Stimulated activated CD8-positive, alpha-beta memory T cell treated with anti-CD3 and anti-CD28 coated beads, Interleukin-2, amount 100 ng/mL, for 1 hour (primary cell): ENCODE measurements at regions not wholly inside any gene's neighbourhood (a gene's known extent, or its start where the extent isn't known, plus 50 kb on each side); places are given as distances from the start of the nearest gene placed in this dataset.

Source experiments
- DNase-seq, 2 donors: peaks; one replicate each; pipeline ENCODE4 v3.0.0-alpha.2; 2020; ENCODE audit warnings: low read depth in 2 of 2

DNA sequence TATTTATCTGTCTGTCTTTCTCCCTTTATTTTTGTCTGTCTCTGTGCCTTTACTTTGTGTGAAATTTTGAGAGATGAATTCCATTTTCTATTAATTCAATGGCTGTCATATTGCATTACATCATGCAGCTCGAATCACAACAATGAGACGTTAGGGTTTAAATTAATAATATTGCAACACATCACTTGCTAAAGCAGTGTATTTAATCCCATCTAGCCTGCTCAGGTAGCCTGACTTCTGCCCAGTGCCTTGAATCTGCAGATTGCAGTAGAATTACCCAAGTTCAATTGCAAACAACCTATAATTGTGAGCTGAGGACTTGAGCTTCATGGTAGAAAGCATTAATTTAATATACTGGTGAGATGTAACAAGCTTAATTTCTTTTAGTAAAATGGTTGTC is 235.7 kb upstream of the TSHZ2 start:
- no peak for DNase-seq

GRCh38 chr20:52731093-52731492 is 241.1 kb upstream of the TSHZ2 start:
- DNase-seq: no peak

- no peak for DNase-seq
These were observed 244.3 kb upstream of the TSHZ2 start for GRCh38 chr20:52727740-52728456.

GRCh38 chr20:52724541-52724940 is 247.6 kb upstream of the TSHZ2 start:
- DNase-seq: no peak

GRCh38 chr20:52722926-52723688 is 249.1 kb upstream of the TSHZ2 start:
- no peak for DNase-seq

GRCh38 chr20:52708137-52708536 is 264.0 kb upstream of the TSHZ2 start:
- DNase-seq: no peak

- no peak for DNase-seq
These were observed 267.6 kb upstream of the TSHZ2 start for GRCh38 chr20:52704553-52704952.

GRCh38 chr20:52688345-52688744 is 283.8 kb upstream of the TSHZ2 start:
- DNase-seq: no peak

DNA sequence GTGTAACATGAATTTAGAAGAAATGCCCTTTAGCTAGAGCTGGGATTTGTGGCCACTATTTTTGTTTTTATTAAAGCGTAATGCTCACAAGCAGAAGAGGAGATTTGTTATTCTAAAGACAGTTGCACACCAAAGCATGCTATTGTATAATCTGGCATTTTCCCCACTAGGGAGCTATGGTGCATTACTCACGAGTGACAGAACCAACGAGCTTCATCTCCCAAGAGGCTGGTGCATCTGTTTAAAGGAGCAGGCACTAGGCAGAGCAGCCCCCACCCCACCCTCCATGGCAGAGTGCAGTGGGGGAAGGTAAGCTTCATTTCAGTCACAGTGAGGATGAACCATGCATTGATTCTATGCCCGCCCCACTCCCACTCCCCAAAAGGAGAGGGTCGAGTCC is 287.3 kb upstream of the TSHZ2 start:
- DNase-seq: no peak

- DNase-seq: no peak
These were observed 288.0 kb upstream of the TSHZ2 start for GRCh38 chr20:52684176-52684575.

GRCh38 chr20:52683761-52684160 is 288.4 kb upstream of the TSHZ2 start:
- DNase-seq: no peak

GRCh38 chr20:52682237-52682636 is 289.9 kb upstream of the TSHZ2 start:
- no peak for DNase-seq

GRCh38 chr20:52681288-52681687 is 290.9 kb upstream of the TSHZ2 start:
- DNase-seq: no peak

GRCh38 chr20:52677216-52677615 is 294.9 kb upstream of the TSHZ2 start:
- DNase-seq: no peak

DNA sequence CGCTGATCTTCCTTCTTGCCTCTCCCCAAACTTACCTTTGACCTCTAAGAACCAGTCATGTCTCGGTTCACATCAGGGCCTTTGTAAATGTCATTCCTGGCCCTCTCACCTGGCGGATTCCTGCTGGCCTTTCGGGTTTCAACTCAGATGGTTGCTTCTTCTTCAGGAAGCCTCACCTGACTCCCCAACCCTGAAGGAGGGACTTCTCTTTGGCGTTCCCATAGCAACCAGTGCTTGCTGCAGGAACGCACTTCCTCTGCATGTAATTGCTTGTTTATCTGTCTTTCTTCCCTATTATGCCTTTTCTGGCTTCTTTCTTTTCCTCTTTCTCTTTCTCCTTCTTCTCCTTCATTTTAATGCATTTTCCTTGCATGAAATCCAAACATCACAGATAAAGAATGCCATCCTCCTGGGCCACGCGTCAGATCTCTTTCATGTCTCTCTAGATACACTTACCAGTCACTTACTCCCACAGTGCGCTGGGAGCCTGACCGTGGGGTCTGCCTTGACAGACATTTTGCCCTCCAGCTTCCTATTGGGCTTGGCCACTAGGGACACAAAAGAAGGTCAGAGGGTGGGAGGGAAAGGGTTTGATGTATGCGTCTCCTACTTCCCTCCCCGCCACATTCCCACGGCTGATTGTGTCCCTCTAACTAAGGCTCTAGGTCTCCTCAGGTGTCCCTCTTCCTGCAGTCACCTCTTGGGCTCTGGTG is 295.7 kb upstream of the TSHZ2 start:
- no peak for DNase-seq

GRCh38 chr20:52675375-52675774 is 296.8 kb upstream of the TSHZ2 start:
- no peak for DNase-seq

GRCh38 chr20:52668626-52669025 is 303.5 kb upstream of the TSHZ2 start:
- no peak for DNase-seq

GRCh38 chr20:52667358-52667757 is 304.8 kb upstream of the TSHZ2 start:
- DNase-seq: no peak

GRCh38 chr20:52665441-52665840 is 306.7 kb upstream of the TSHZ2 start:
- DNase-seq: no peak

- no peak for DNase-seq
These were observed 316.8 kb upstream of the TSHZ2 start for GRCh38 chr20:52655395-52655794.

- DNase-seq: no peak
These were observed 317.6 kb upstream of the TSHZ2 start for GRCh38 chr20:52654567-52654966.

DNA sequence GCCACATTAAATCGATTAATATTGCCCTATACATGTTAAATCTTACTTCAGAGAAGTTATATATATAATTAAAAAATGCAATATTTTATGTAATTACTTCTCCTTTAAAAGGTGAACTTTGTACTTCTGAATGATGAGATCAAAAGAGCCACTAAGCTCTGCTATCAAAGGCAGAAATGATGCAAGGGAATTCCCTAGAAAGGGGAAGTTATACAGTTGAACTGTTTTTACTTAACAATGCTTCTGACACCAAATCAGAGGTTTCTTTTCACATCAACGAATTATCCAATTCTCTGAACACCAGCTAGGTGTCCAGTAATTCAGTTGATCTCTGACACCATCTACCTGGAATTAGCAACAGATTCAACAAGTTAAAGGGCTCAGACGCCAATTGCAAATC is 319.9 kb upstream of the TSHZ2 start:
- DNase-seq: no peak

GRCh38 chr20:52649727-52650126 is 322.4 kb upstream of the TSHZ2 start:
- no peak for DNase-seq
